ENCODE measurements at regions not wholly inside any gene's neighbourhood (a gene's known extent, or its start where the extent isn't known, plus 50 kb on each side); places are given as distances from the start of the nearest gene placed in this dataset.
"Not testable (repeated sequence)": the region's sequence is repeated elsewhere in the genome, so short reads cannot be mapped to it uniquely, and the experiment has no call there.

DNA sequence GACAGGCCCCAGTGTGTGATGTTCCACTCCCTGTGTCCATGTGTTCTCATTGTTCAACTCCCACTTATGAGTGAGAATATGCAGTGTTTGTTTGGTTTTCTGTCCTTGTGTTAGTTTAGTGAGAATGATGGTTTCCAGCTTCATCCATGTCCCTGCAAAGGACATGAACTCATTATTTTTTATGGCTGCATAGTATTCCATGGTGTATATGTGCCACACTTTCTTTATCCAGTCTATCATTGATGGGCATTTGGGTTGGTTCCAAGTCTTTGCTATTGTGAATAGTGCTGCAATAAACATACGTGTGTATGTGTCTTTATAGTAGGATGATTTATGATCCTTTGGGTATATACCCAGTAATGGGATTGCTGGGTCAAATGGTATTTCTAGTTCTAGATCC, 558.2 kb upstream of the KLF4 start:
- TF ChIP-seq EZH2 (IDR thresholded peaks at IDR 0.05; ENCODE audit: low read length) = not testable (repeated sequence)
- TF ChIP-seq, protein P1, sequence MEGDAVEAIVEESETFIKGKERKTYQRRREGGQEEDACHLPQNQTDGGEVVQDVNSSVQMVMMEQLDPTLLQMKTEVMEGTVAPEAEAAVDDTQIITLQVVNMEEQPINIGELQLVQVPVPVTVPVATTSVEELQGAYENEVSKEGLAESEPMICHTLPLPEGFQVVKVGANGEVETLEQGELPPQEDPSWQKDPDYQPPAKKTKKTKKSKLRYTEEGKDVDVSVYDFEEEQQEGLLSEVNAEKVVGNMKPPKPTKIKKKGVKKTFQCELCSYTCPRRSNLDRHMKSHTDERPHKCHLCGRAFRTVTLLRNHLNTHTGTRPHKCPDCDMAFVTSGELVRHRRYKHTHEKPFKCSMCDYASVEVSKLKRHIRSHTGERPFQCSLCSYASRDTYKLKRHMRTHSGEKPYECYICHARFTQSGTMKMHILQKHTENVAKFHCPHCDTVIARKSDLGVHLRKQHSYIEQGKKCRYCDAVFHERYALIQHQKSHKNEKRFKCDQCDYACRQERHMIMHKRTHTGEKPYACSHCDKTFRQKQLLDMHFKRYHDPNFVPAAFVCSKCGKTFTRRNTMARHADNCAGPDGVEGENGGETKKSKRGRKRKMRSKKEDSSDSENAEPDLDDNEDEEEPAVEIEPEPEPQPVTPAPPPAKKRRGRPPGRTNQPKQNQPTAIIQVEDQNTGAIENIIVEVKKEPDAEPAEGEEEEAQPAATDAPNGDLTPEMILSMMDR (optimal IDR thresholded peaks at IDR 0.05 in 1 of 3, IDR thresholded peaks at IDR 0.05 in 1 of 3, conservative IDR thresholded peaks at IDR 0.05 in 1 of 3; ENCODE audit: extremely low read depth in 1 of 3, insufficient read depth in 2 of 3, low read length in 3 of 3) = not testable (repeated sequence)

Data from keratinocyte (primary cell).